ENCODE measurements at regions not wholly inside any gene's neighbourhood (a gene's known extent, or its start where the extent isn't known, plus 50 kb on each side); places are given as distances from the start of the nearest gene placed in this dataset.

DNA sequence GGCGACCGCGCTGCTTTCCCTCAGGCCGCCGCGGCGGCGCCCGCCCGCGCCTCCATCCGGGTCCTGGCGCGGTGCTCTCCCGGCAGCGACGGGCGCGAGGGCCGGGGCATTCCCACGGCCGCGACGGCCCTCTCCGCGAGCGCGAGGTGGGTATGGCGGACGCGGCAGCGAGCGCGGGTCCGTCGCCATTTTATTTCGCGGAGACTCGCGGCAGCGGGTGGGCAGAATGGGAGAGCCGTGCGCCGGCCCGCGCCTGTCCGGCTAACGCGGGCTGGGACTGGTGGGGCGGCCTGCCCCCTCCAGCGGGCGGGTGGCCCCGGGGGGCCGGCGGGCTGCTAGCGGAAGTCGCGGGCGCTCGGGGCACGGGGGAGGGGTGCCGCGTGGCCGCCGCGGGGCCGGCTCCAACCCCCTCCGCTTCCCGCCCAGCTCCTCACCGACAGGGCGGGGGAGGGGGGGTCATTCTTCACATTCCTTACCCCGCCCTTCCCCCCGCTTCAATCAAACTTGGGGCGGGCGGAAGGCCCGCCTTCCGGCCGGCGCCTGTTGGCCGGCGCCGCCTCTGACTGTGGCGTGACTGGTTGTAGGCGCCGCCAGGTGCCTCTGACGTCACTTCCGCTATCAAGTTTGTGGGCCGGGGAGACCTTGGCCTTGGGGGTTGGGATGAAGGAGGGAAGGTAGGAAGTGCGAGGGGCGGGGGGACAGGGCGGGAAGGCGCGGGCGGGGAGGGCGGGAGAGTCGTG lies 82.1 kb downstream of the PTPDC1 start:
- TF ChIP-seq, protein P1, sequence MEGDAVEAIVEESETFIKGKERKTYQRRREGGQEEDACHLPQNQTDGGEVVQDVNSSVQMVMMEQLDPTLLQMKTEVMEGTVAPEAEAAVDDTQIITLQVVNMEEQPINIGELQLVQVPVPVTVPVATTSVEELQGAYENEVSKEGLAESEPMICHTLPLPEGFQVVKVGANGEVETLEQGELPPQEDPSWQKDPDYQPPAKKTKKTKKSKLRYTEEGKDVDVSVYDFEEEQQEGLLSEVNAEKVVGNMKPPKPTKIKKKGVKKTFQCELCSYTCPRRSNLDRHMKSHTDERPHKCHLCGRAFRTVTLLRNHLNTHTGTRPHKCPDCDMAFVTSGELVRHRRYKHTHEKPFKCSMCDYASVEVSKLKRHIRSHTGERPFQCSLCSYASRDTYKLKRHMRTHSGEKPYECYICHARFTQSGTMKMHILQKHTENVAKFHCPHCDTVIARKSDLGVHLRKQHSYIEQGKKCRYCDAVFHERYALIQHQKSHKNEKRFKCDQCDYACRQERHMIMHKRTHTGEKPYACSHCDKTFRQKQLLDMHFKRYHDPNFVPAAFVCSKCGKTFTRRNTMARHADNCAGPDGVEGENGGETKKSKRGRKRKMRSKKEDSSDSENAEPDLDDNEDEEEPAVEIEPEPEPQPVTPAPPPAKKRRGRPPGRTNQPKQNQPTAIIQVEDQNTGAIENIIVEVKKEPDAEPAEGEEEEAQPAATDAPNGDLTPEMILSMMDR (IDR thresholded peaks at IDR 0.05; ENCODE audit: low read depth, low read length, missing control alignments) = no peak
- DNase-seq (ENCODE audit: low read depth) = peak; percentile 98
- H3K4me3 ChIP-seq (ENCODE audit: low read depth, low read length) = peak overlapping the region; percentile 92

DNA sequence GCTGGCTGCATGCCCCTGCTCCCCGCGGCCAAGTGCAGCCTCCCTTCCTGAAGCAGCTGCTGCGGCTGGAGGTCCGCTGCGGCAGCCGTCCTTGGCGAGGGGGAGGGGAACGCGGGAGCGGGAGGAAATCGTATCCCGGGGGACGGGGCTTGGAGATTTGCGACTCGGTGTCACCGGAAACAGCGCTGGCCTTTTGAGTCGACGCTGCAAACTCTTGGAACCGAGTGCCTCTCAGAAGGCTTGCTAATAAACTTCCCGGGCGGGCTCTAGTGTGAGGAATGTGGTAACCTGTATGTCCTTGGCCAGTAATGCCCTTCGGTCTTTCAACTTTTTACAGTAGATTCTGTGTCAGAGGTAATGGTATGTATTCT lies 82.7 kb downstream of the PTPDC1 start:
- TF ChIP-seq, protein P1 (IDR thresholded peaks at IDR 0.05; ENCODE audit: low read depth, low read length, missing control alignments) = no peak
- peak overlapping the region; percentile 57 for H3K4me3 ChIP-seq (ENCODE audit: low read depth, low read length)
- DNase-seq (ENCODE audit: low read depth) = no peak

DNA sequence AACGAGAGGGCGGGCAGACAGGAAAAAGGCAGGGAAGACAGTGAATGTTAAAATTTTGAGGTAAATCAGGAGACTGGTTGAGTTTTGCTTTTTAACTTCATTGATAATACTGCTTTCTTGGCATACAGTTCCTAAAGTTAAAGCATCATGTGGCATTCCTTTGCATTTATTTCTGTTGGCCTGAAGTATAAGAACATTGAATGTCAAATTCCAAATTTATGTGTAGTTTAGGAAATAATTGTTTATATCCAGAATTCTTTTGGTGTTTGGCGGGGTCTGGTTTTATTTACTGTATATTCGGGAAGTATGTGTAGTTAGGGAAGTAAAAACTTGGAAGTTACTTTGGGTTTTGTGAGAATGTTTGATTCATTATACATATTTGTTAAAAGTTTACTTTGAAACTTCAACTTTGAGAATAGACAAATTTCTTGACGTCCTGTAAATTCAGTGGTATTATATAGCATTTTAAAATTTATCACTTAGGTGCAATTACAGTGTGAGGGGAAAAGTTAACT lies 83.2 kb downstream of the PTPDC1 start:
- TF ChIP-seq, protein P1 (IDR thresholded peaks at IDR 0.05; ENCODE audit: low read depth, low read length, missing control alignments) = no peak
- H3K4me3 ChIP-seq (ENCODE audit: low read depth, low read length) = peak overlapping the region; percentile 57
- no peak for DNase-seq (ENCODE audit: low read depth)

DNA sequence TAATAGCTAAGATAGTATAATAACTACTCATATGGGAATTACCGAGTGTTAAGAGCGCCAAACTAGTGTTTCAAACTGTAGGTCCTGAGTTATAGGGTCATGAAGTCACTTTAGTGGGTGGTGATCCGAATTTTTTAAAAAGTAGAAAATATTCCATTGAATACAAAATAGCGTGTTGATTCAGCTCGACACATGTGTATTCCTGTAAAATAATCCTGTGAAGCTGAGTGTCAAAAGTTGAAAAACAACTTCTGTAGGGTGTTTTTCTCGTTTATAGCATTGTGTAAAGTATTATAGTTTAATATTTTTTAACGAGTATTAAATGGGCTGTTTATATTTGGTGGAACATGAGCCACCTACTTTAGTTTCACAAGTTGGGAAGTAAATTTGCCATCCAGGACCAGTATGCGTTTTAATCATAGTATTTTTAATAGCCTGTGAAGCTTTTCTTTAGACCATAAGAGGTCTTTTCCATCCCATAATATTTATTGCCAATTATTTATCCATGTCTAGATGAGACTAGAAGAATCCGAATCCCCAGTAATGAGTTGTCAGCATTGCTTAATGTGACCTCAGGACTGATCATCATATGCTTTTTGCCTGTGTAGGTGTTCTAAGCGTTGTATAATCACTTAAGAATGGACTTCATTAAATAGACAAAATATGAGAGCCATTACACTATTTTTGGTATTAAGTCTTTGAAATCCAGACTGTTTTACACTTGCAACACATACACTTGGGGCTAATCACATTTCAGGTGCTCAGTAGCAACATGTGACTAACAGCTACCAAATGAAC lies 84.1 kb downstream of the PTPDC1 start:
- no peak for DNase-seq (ENCODE audit: low read depth)
- peak overlapping the region; percentile 57 for H3K4me3 ChIP-seq (ENCODE audit: low read depth, low read length)
- TF ChIP-seq, protein P1 (IDR thresholded peaks at IDR 0.05; ENCODE audit: low read depth, low read length, missing control alignments) = no peak

DNA sequence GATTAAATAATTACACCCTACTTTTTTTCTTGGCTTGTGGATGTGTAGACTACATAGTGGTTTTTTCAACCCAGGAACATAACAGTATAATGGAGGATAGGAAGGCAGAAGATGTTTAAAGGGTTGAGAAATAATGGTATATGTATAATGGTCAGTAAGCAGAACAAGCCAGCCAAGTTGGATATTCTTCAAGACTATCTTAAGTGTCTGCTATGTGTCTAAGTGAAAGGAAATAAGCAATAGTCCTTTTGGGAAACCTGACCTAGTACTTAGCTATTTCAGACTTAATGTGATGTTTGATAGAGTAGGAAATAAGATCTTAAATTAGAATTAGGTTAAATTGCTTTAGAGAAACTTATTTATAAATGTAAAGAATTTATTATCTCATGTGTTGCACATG lies 85.7 kb downstream of the PTPDC1 start:
- TF ChIP-seq, protein P1 (IDR thresholded peaks at IDR 0.05; ENCODE audit: low read depth, low read length, missing control alignments) = no peak
- no peak overlapping the region; the same call in 1 of the 2 replicates for H3K4me3 ChIP-seq (ENCODE audit: low read depth, low read length)
- no peak for DNase-seq (ENCODE audit: low read depth)

DNA sequence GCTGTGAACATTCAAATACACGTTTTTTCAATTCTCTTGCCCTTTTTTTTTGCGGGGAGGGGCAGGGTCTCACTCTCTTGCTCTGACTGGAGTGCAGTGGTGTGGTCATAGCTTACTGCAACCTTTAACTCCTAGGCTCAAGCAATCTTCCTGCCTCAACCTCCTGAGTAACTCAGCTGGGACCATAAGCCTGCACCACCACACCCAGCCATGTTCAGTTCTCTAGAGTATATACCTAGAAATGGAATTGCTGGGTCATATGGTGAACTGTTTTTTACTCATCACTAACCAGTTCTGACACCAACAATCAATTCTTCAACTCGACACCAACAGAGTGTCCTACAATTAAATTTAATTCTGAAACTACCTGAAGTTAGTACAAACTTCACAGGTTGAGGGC lies 85.5 kb upstream of the ZNF169 start:
- TF ChIP-seq, protein P1 (IDR thresholded peaks at IDR 0.05; ENCODE audit: low read depth, low read length, missing control alignments) = no peak
- DNase-seq (ENCODE audit: low read depth) = no peak
- no peak overlapping the region for H3K4me3 ChIP-seq (ENCODE audit: low read depth, low read length)
